Neuronal stem cell (in vitro differentiated cells): ENCODE measurements at regions not wholly inside any gene's neighbourhood (a gene's known extent, or its start where the extent isn't known, plus 50 kb on each side); places are given as distances from the start of the nearest gene placed in this dataset.

Experiments used
- DNase-seq: peaks from one replicate; pipeline ENCODE4 v3.0.0-alpha.2; 2013; ENCODE audit warnings: low spot score
- H2AFZ ChIP-seq: one replicate; pipeline ENCODE4 v1.6.1; 2013; ENCODE audit warnings: mild to moderate bottlenecking, low read length, inconsistent platforms
- H2AK5ac ChIP-seq: 2 replicates; pipeline ENCODE4 v1.6.1; 2013; ENCODE audit warnings: low read depth, mild to moderate bottlenecking, inconsistent platforms, low read length, moderate library complexity, mixed read lengths
- H2BK120ac ChIP-seq: 2 replicates; pipeline ENCODE4 v1.6.1; 2013; ENCODE audit warnings: low read depth, mild to moderate bottlenecking, inconsistent platforms, low read length, moderate library complexity, mixed read lengths
- H2BK12ac ChIP-seq: one replicate; pipeline ENCODE4 v1.6.1; 2013; ENCODE audit warnings: low read length, inconsistent platforms
- H2BK15ac ChIP-seq: 2 replicates; pipeline ENCODE4 v1.6.1; 2013; ENCODE audit warnings: mild to moderate bottlenecking, low read length, inconsistent platforms, mixed read lengths
- H2BK5ac ChIP-seq: one replicate; pipeline ENCODE4 v1.6.1; 2013; ENCODE audit warnings: inconsistent platforms, mild to moderate bottlenecking, low read length, moderate library complexity
- H3K14ac ChIP-seq: one replicate; pipeline ENCODE4 v1.6.1; 2013; ENCODE audit warnings: low read length, inconsistent platforms
- H3K18ac ChIP-seq: 2 replicates; pipeline ENCODE4 v1.6.1; 2013; ENCODE audit warnings: low read length, inconsistent platforms
- H3K23ac ChIP-seq: 2 replicates; pipeline ENCODE4 v1.6.1; 2013; ENCODE audit warnings: low read depth, mild to moderate bottlenecking, mixed read lengths, low read length, inconsistent platforms; ENCODE audit not compliant: poor library complexity
- H3K27ac ChIP-seq: replicated peaks from 3 replicates; pipeline ENCODE4 v1.5.1; 2013; ENCODE audit warnings: low read length, inconsistent platforms
- H3K27me3 ChIP-seq, 3 experiments: 2 replicates each; pipeline ENCODE4 v1.6.1; 2013; ENCODE audit warnings: low read length in 3 of 3, mild to moderate bottlenecking in 2 of 3, inconsistent platforms in 1 of 3, low read depth in 1 of 3, mixed read lengths in 1 of 3, moderate library complexity in 1 of 3; ENCODE audit not compliant: control insufficient read depth in 3 of 3, insufficient read depth in 3 of 3
- H3K36me3 ChIP-seq, 2 donors: replicated peaks in 1 of 2; 2 replicates each; pipeline ENCODE4 v1.6.1; 2013; ENCODE audit warnings: low read length in 2 of 2; ENCODE audit not compliant: control insufficient read depth in 2 of 2, insufficient read depth in 2 of 2
- H3K4ac ChIP-seq: 2 replicates; pipeline ENCODE4 v1.6.1; 2013; ENCODE audit warnings: inconsistent platforms, mild to moderate bottlenecking, low read length, moderate library complexity
- H3K4me1 ChIP-seq, 2 donors: 1 replicate in 1 of 2; 2 replicates in 1 of 2; pipeline ENCODE4 v1.6.1; 2013; ENCODE audit warnings: low read length in 2 of 2, low read depth in 1 of 2; ENCODE audit not compliant: control insufficient read depth in 2 of 2, insufficient read depth in 1 of 2
- H3K4me2 ChIP-seq: one replicate; pipeline ENCODE4 v1.6.1; 2013; ENCODE audit warnings: mild to moderate bottlenecking, low read length, inconsistent platforms; ENCODE audit not compliant: insufficient read depth, poor library complexity, severe bottlenecking
- H3K4me3 ChIP-seq, 2 donors: 2 replicates each; pipeline ENCODE4 v1.5.1; 2013; ENCODE audit warnings: low read length in 2 of 2, mild to moderate bottlenecking in 2 of 2, inconsistent platforms in 1 of 2, moderate library complexity in 1 of 2
- H3K79me1 ChIP-seq: one replicate; pipeline ENCODE4 v1.6.1; 2013; ENCODE audit warnings: low read depth, mild to moderate bottlenecking, inconsistent platforms, low read length, moderate library complexity
- H3K9ac ChIP-seq: one replicate; pipeline ENCODE4 v1.6.1; 2013; ENCODE audit warnings: mild to moderate bottlenecking, low read depth, low read length, inconsistent platforms; ENCODE audit not compliant: poor library complexity
- H3K9me3 ChIP-seq, 2 donors: replicated peaks in 1 of 2; 2 replicates each; pipeline versions ENCODE3 to v1.6.1; 2013; ENCODE audit warnings: low read length in 2 of 2, mild to moderate bottlenecking in 2 of 2, inconsistent platforms in 1 of 2, low read depth in 1 of 2, mixed read lengths in 1 of 2, moderate library complexity in 1 of 2; ENCODE audit not compliant: control insufficient read depth in 2 of 2, insufficient read depth in 1 of 2
- H4K8ac ChIP-seq: one replicate; pipeline ENCODE4 v1.6.1; 2013; ENCODE audit warnings: low read depth, mild to moderate bottlenecking, inconsistent platforms, low read length, moderate library complexity
- H4K91ac ChIP-seq: one replicate; pipeline ENCODE4 v1.6.1; 2013; ENCODE audit warnings: low read length, low read depth, mild to moderate bottlenecking, inconsistent platforms; ENCODE audit not compliant: poor library complexity
- WGBS, 2 donors: extraction: QIAGEN DNeasy Blood & Tissue Kit; methylation state at CpG; one replicate each; pipeline ENCODE4 v1.1.7; 2013; ENCODE audit warnings: missing lambda C conversion rate in 2 of 2, mixed read lengths in 1 of 2; ENCODE audit not compliant: insufficient read length in 2 of 2, insufficient replicate concordance in 1 of 2; ENCODE audit errors: extremely low coverage in 2 of 2; 5-methylcytosine and 5-hydroxymethylcytosine counted together

DNA sequence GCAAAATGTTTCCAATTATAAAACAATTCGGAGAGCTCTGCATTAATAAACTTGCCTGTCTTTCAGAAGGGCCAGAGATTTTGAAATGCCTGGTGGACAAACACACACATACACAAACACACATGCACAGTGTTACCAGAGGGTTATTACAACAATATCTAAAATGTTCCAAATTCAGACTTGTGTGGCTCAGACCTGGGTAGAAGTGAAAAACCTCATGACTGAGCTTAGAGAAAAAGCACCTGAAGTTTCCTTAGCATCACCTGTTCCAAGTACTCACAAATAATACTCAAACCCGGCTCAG lies 247.9 kb downstream of the FOXD2 start:
- Histone ChIP-seq H2BK12ac (no peak overlapping the region), H4K8ac (no peak overlapping the region), H3K18ac (no peak overlapping the region), H4K91ac (no peak overlapping the region), H3K4ac (no peak overlapping the region), H2BK15ac (no peak overlapping the region), H3K36me3 (no peaks in the 10 kb centered on the region), H2AFZ (no peak overlapping the region), H3K14ac (no peak overlapping the region), H3K27me3 (peaks cover 0 to 58% (median 0%) of the 10 kb centered on the region in 3 experiments), H2BK120ac (no peak overlapping the region), H3K4me3 (no peak overlapping the region), H3K27ac (no peak overlapping the region), H2BK5ac (no peak overlapping the region), H3K9me3 (no peaks in the 10 kb centered on the region), H3K79me1 (no peaks in the 10 kb centered on the region), H3K4me2 (no peak overlapping the region), H2AK5ac (no peak overlapping the region), H3K9ac (no peak overlapping the region), H3K23ac (no peak overlapping the region), H3K4me1 (peaks cover 0 to 39% of the 10 kb centered on the region in 2 donors)
- DNase-seq = no peak
- no CpG with 5 or more reads among the region's 2 CpGs for WGBS, 2 donors

DNA sequence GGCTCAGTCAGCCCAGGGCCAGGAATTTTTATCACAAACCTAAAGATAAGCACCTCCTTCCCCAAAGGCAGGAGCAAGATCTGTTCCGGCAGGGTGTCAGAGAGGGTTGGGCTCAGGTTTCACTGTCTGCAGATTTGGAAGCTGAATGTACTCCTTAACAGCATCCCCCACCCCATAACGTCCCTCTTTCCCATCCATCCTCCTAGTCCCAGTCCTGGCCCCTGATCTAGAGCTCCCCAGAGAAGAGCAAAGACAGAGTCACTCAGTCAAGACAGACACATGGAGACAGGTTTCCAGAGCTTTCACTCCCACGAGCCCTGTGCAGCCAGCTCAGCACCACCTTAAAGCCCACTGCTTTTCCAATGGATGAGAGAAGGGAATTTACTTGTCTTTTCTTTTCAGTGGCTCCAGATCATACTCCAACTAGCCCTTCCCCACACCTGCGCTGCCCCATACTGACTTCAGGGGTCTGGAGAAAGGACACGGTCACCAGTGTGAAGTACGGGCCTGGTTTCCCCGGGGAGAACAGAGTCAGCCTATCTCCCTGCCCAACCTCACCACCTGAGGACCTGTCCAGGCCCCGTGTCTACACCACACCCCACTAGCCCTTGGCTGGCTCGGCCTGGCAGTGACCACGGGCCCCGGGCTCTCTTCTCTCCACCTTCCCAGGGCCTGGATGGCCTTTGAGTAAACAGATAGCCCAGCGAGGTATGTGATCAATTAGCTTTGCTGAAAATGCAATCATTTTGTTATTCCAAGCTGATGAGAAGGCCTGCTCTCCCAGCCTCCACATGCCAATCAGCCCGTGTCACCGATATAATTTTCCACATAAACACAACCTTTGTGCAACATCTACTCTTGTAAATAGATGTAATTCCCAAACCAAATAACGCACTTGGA lies 249.1 kb downstream of the FOXD2 start:
- no peak overlapping the region for H2AFZ ChIP-seq
- H4K91ac ChIP-seq = no peak overlapping the region
- no CpG with 5 or more reads among the region's 15 CpGs for WGBS, 2 donors
- no peak for DNase-seq
- H4K8ac ChIP-seq = no peak overlapping the region
- peak overlapping the region; percentile 26 for H2BK5ac ChIP-seq
- peaks cover 0 to 37% of the 10 kb centered on the region in 2 donors for H3K4me1 ChIP-seq
- peaks cover 0 to 58% (median 0%) of the 10 kb centered on the region in 3 experiments for H3K27me3 ChIP-seq
- no peak overlapping the region for H3K4me2 ChIP-seq
- H2BK15ac ChIP-seq = peak overlapping the region; percentile 53
- H2BK12ac ChIP-seq = peak overlapping the region; percentile 24
- H2BK120ac ChIP-seq = peak overlapping the region; percentile 74
- peak overlapping the region; percentile 82 for H3K18ac ChIP-seq
- H2AK5ac ChIP-seq = peak overlapping the region; percentile 30
- no peaks in the 10 kb centered on the region for H3K9me3 ChIP-seq
- H3K23ac ChIP-seq = no peak overlapping the region
- no peak overlapping the region for H3K4me3 ChIP-seq
- H3K27ac ChIP-seq = peak overlapping the region; percentile 32
- no peak overlapping the region for H3K4ac ChIP-seq
- no peaks in the 10 kb centered on the region for H3K36me3 ChIP-seq
- H3K79me1 ChIP-seq = no peaks in the 10 kb centered on the region
- no peak overlapping the region for H3K14ac ChIP-seq
- H3K9ac ChIP-seq = no peak overlapping the region

DNA sequence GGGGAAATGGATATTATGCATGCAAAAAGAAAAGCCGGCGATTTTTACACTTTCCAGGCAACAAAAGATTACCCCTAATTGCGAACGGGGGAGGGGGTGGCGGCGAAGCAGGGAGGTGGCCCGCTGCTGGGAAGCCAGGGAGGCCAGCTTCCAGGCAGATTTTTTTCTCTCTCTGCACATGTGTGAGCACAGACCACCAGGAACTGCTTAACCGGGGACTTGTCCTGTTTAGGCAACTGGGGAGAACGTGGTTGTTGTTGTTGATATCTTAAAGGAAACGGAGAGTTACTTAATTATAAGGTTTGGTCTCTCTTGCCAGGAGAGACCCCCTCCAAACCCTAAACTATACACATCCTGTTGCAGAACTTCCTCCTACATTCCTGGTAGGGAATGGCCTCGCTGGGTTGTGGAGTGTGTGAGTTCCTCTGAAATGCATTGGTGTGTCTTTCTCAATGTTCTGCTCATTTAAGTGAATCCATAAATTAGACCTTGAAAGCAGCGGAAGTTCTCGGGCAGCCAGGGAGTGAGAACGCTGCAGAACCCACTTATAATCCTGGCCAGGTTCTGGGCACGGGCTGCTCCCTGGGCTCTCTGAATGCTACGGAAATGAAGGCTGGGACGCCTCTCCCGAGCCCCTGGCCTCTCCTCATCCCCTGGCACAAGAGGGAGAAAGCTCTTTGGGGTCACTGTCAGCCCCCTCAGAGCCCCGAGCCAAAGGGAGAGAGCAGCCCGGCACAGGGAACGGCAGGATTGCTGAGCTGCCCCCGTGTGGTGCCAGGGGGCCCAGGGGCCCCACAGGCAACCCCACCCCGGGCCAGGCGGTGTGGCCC lies 250.0 kb downstream of the FOXD2 start:
- H3K4ac ChIP-seq = no peak overlapping the region
- no peak overlapping the region for H2BK12ac ChIP-seq
- H2BK120ac ChIP-seq = peak overlapping the region; percentile 14
- no peak overlapping the region for H4K91ac ChIP-seq
- H3K4me1 ChIP-seq = peaks cover 0 to 39% of the 10 kb centered on the region in 2 donors
- no peak overlapping the region for H3K23ac ChIP-seq
- no peak overlapping the region for H3K9ac ChIP-seq
- no peaks in the 10 kb centered on the region for H3K36me3 ChIP-seq
- H3K14ac ChIP-seq = no peak overlapping the region
- no CpG with 5 or more reads among the region's 24 CpGs for WGBS, 2 donors
- H3K4me2 ChIP-seq = no peak overlapping the region
- no peak overlapping the region for H2AK5ac ChIP-seq
- peak overlapping the region; percentile 57 for H3K18ac ChIP-seq
- no peak overlapping the region for H4K8ac ChIP-seq
- DNase-seq = no peak
- peaks cover 0 to 58% (median 0%) of the 10 kb centered on the region in 3 experiments for H3K27me3 ChIP-seq
- no peaks in the 10 kb centered on the region for H3K9me3 ChIP-seq
- H3K4me3 ChIP-seq = no peak overlapping the region
- no peaks in the 10 kb centered on the region for H3K79me1 ChIP-seq
- peak overlapping the region; percentile 18 for H2BK15ac ChIP-seq
- peak overlapping the region; percentile 0 for H3K27ac ChIP-seq
- peak overlapping the region; percentile 33 for H2BK5ac ChIP-seq
- no peak overlapping the region for H2AFZ ChIP-seq
